ENCODE measurements at regions not wholly inside any gene's neighbourhood (a gene's known extent, or its start where the extent isn't known, plus 50 kb on each side); places are given as distances from the start of the nearest gene placed in this dataset.

DNA sequence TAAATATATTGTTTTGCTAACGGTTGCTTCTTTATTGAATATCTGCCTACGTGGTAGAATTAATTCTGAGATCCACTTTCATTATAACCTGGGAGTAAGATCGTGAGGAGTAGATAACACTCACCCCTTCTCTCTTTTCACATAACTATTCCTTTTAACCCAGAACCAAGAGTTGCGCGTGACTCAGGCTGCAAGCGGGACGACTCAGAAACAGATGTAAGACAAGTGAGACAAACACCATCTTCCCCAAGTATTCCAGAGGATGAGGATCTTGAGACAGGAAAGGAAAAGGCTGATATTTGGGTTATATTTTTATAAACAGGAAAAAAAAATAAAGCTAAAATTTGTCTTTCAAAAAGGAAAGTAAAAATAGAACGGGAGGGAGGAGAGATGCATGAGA, 318.8 kb upstream of the NOCT start:
- no peaks in the 10 kb centered on the region for H3K36me3 ChIP-seq (ENCODE audit: control insufficient read depth, insufficient read depth, low read length)
- no peak for FAIRE-seq
- TF ChIP-seq, protein P1, sequence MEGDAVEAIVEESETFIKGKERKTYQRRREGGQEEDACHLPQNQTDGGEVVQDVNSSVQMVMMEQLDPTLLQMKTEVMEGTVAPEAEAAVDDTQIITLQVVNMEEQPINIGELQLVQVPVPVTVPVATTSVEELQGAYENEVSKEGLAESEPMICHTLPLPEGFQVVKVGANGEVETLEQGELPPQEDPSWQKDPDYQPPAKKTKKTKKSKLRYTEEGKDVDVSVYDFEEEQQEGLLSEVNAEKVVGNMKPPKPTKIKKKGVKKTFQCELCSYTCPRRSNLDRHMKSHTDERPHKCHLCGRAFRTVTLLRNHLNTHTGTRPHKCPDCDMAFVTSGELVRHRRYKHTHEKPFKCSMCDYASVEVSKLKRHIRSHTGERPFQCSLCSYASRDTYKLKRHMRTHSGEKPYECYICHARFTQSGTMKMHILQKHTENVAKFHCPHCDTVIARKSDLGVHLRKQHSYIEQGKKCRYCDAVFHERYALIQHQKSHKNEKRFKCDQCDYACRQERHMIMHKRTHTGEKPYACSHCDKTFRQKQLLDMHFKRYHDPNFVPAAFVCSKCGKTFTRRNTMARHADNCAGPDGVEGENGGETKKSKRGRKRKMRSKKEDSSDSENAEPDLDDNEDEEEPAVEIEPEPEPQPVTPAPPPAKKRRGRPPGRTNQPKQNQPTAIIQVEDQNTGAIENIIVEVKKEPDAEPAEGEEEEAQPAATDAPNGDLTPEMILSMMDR (IDR thresholded peaks at IDR 0.05; ENCODE audit: insufficient read depth, low read length, severe bottlenecking) = no peak

DNA sequence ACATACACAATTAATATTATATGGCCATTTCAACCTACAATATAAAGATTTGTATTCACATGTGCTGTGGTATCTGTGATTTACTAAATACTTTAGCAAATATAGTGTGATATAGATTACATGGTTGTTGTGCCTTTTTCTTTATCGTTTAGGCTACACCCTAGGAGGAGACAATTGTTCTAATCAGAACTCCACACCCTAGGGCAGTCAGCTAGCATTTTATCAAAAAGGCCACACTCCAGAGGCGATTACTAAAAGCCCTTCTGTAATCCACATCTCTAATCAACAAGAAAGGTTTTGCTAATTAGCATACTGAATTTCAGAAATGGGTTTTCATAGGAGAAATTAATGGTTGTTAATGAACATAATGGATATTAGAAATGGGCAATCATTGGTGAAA, 319.5 kb upstream of the NOCT start:
- Histone ChIP-seq H3K4me3 (ENCODE audit: low read depth, low read length) (no peak overlapping the region), H3K27me3 (ENCODE audit: control insufficient read depth, insufficient read depth, low read length) (no peaks in the 10 kb centered on the region), H3K36me3 (ENCODE audit: control insufficient read depth, insufficient read depth, low read length) (no peaks in the 10 kb centered on the region)
- no peak for DNase-seq (ENCODE audit: low read depth)
- FAIRE-seq = no peak
- TF ChIP-seq, protein P1 (IDR thresholded peaks at IDR 0.05; ENCODE audit: insufficient read depth, low read length, severe bottlenecking) = no peak

More for the DNA sequence above, 318.8 kb upstream of the NOCT start:
- Histone ChIP-seq H3K27me3 (ENCODE audit: control insufficient read depth, insufficient read depth, low read length) (no peaks in the 10 kb centered on the region), H3K4me3 (ENCODE audit: low read depth, low read length) (no peak overlapping the region)
- no peak for DNase-seq (ENCODE audit: low read depth)

DNA sequence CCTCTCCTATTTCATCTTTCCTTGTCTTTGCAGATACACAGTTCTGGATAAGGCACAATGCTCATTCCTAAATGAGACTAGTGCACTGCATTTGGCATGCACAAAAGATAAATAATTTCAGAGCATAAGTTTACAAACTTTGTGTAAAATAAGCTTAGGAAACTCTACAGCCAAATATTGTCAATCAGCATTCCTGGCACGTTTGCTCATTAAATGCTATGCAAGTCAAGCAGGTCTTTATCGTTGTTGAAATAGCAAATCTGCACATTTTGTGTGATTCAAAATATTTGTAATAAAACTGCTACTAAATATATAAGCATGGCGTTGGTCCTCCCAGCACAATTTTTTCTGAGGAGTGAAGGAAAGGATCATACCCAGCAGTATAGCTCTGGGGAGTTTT, 322.1 kb upstream of the NOCT start:
- H3K36me3 ChIP-seq (ENCODE audit: control insufficient read depth, insufficient read depth, low read length) = no peaks in the 10 kb centered on the region
- FAIRE-seq (no peak), DNase-seq (ENCODE audit: low read depth) (no peak)
- H3K27me3 ChIP-seq (ENCODE audit: control insufficient read depth, insufficient read depth, low read length) = no peaks in the 10 kb centered on the region
- no peak overlapping the region for H3K4me3 ChIP-seq (ENCODE audit: low read depth, low read length)
- TF ChIP-seq, protein P1 (IDR thresholded peaks at IDR 0.05; ENCODE audit: insufficient read depth, low read length, severe bottlenecking) = no peak

DNA sequence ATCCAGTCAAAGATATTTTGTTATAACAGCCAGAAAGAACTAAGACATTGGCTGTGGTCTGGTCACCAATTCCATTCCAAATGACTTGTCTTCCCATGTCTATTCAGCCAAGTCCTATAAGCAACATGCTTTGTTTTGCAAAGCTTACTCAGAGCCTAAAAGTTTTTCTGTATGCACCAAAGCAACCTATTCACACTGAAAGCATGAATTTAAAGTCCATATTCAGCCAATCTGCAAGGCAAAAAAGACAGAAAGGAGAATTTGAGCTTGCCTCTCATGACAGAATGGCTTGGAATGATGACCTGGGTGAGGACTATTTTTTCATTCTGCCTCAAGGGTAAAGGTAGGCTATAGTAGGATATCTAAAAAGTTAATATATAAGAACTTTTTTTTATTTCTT, 323.2 kb upstream of the NOCT start:
- H3K4me3 ChIP-seq (ENCODE audit: low read depth, low read length) = no peak overlapping the region

DNA sequence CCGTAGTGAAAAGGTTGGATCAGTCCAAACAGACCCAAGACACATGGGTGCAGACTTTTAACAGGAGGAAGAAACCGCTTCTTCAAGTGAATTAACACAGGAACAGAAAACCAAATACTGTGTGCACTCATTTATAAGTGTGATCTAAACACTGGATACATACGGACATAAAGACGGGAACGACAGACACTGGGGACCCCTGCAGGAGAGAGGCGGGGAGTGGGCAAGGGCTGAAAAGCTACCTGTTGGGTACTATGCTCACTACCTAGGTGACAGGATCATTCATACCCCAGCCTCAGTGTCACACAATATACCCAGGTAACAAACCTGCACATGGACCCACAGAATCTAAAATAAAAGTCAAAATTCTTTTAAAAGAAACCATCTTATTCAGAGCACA, 326.0 kb upstream of the NOCT start:
- TF ChIP-seq, protein P1 (IDR thresholded peaks at IDR 0.05; ENCODE audit: insufficient read depth, low read length, severe bottlenecking) = no peak
- H3K4me3 ChIP-seq (ENCODE audit: low read depth, low read length) = no peak overlapping the region
- no peak for FAIRE-seq
- no peak for DNase-seq (ENCODE audit: low read depth)
- no peaks in the 10 kb centered on the region for H3K27me3 ChIP-seq (ENCODE audit: control insufficient read depth, insufficient read depth, low read length)
- no peaks in the 10 kb centered on the region for H3K36me3 ChIP-seq (ENCODE audit: control insufficient read depth, insufficient read depth, low read length)

More for the DNA sequence above, 323.2 kb upstream of the NOCT start:
- DNase-seq (ENCODE audit: low read depth) (no peak), FAIRE-seq (no peak)
- TF ChIP-seq, protein P1 (IDR thresholded peaks at IDR 0.05; ENCODE audit: insufficient read depth, low read length, severe bottlenecking) = no peak
- Histone ChIP-seq H3K27me3 (ENCODE audit: control insufficient read depth, insufficient read depth, low read length) (no peaks in the 10 kb centered on the region), H3K36me3 (ENCODE audit: control insufficient read depth, insufficient read depth, low read length) (no peaks in the 10 kb centered on the region)

DNA sequence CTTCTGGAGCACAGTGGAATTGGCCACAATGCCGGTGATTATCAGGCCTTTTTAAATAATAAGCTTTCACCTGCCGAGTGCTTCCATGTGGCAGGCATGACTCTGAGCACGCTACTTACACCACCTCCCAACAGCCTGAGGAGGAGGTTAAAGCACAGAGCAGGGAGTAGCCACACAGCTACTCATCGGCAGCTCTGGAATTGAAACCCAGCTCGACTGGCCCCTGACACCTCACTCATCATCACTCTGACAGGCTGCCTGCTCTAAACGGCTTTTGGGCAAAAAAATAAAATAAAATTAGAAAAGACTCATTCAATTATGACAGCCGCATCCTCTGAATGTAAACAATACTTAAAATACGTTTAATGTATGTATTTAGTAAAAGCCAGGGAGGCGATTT, 326.4 kb upstream of the NOCT start:
- no peaks in the 10 kb centered on the region for H3K27me3 ChIP-seq (ENCODE audit: control insufficient read depth, insufficient read depth, low read length)
- DNase-seq (ENCODE audit: low read depth) = no peak
- TF ChIP-seq, protein P1 (IDR thresholded peaks at IDR 0.05; ENCODE audit: insufficient read depth, low read length, severe bottlenecking) = no peak
- no peak overlapping the region for H3K4me3 ChIP-seq (ENCODE audit: low read depth, low read length)
- no peaks in the 10 kb centered on the region for H3K36me3 ChIP-seq (ENCODE audit: control insufficient read depth, insufficient read depth, low read length)
- FAIRE-seq = no peak
